ENCODE measurements at regions not wholly inside any gene's neighbourhood (a gene's known extent, or its start where the extent isn't known, plus 50 kb on each side); places are given as distances from the start of the nearest gene placed in this dataset.

DNA sequence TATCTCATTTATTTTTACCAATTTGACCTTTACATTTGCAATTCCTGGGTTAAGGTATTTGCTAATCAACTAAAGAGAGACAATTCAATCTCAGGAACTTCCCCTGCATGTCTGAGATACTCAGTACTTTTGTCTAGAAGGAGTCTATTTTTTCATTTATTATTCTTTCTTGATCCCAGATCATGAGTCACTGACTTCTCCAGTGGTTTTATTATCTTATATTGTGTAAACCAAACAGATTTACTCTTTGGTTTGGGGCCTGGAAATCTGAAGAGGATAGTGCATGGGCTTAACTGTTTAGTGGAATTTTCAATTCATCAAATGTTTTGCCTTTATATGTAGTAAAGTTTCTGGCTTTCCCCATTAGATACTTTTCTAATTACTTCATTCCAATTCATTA, 185.4 kb downstream of the ALG10B start (continued):
- TF ChIP-seq, protein P1, sequence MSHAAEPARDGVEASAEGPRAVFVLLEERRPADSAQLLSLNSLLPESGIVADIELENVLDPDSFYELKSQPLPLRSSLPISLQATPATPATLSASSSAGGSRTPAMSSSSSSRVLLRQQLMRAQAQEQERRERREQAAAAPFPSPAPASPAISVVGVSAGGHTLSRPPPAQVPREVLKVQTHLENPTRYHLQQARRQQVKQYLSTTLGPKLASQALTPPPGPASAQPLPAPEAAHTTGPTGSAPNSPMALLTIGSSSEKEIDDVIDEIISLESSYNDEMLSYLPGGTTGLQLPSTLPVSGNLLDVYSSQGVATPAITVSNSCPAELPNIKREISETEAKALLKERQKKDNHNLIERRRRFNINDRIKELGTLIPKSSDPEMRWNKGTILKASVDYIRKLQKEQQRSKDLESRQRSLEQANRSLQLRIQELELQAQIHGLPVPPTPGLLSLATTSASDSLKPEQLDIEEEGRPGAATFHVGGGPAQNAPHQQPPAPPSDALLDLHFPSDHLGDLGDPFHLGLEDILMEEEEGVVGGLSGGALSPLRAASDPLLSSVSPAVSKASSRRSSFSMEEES (CRISPR knock-in tag; IDR thresholded peaks at IDR 0.05) = no peak
- no peak for TF ChIP-seq ZC3H8 (IDR thresholded peaks at IDR 0.05)

DNA sequence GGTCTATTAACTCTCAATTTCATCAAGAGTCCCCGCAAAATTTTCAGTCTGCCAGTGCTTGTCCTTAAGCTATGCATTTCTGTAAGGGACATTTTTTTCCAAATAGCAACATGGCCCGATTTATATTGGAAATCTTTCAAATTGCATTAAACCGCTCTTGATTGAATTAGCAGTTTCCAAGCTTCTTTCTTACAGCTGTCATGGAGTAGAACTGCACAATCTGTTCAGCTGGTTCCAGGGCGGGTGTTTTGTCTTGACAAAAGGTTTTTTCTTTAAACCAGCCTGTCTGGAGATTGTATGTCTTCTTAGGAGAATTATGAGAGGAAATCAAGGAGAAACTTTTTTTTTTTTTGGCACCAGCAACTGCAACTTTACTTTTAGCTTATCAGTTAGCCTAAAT, 185.8 kb downstream of the ALG10B start:
- 4% methylated on average over 4 of the region's 4 CpGs for WGBS (ENCODE audit: insufficient coverage, low coverage, missing lambda C conversion rate)
- Histone ChIP-seq H3K4me3 (no peak overlapping the region), H3K9me3 (replicated peaks; ENCODE audit: control insufficient read depth, insufficient read depth, low read depth, low read length) (no peaks in the 10 kb centered on the region), H3K4me1 (replicated peaks in 1 of 2; ENCODE audit: control insufficient read depth in 2 of 2, insufficient read depth in 2 of 2, low read length in 2 of 2) (no peaks in the 10 kb centered on the region), H3K27me3 (ENCODE audit: control insufficient read depth in 2 of 2, insufficient read depth in 2 of 2, low read length in 2 of 2) (no peaks in the 10 kb centered on the region), H3K79me2 (ENCODE audit: control insufficient read depth, insufficient read depth, low read length) (no peaks in the 10 kb centered on the region), H3K9ac (ENCODE audit: insufficient read depth in 1 of 2, low read depth in 2 of 2, low read length in 2 of 2) (no peak overlapping the region), H4K20me1 (replicated peaks; ENCODE audit: control insufficient read depth, insufficient read depth, low read length) (no peaks in the 10 kb centered on the region), H3K36me3 (ENCODE audit: control insufficient read depth, insufficient read depth, low read length) (no peaks in the 10 kb centered on the region), H3K9me1 (ENCODE audit: control insufficient read depth, insufficient read depth, low read length) (no peaks in the 10 kb centered on the region), H3K4me2 (ENCODE audit: insufficient read depth, low read length) (no peak overlapping the region), H2AFZ (ENCODE audit: low read depth, low read length) (no peak overlapping the region), H3K27ac (ENCODE audit: extremely low read depth, low read depth, low read length) (no peak overlapping the region)
- in situ Hi-C loops (cut with MboI) (no loop called here), intact Hi-C loops (cut with micrococcal nuclease) (no loop called here)
- DNase-seq (ENCODE audit: extremely low read depth in 1 of 4, low spot score in 3 of 4) (no peak), FAIRE-seq (no peak), ATAC-seq (no peak)
- POLR2A ChIA-PET = no interaction called here
- CTCF ChIA-PET (ENCODE audit: low intra/inter-chr PET ratio) = no interaction called here
- TF ChIP-seq ZNF644 (tag; IDR thresholded peaks at IDR 0.05; ENCODE audit: low read depth) (no peak), BDP1 (IDR thresholded peaks at IDR 0.05; ENCODE audit: insufficient read depth, insufficient read length) (no peak), MAZ (CRISPR knock-in tag; conservative IDR thresholded peaks at IDR 0.05 in 1 of 2, IDR thresholded peaks at IDR 0.05 in 1 of 2) (no peak), SOX6 (IDR thresholded peaks at IDR 0.05) (no peak), SRSF9 (IDR thresholded peaks at IDR 0.05; ENCODE audit: borderline replicate concordance, low read depth, low read length) (no peak), ZNF707 (CRISPR knock-in tag; conservative IDR thresholded peaks at IDR 0.05) (no peak), PHF21A (IDR thresholded peaks at IDR 0.05; ENCODE audit: borderline replicate concordance, low read depth) (no peak), HNRNPUL1 (IDR thresholded peaks at IDR 0.05; ENCODE audit: low read length) (no peak), ZNF507 (tag; conservative IDR thresholded peaks at IDR 0.05) (no peak), ZNF41 (CRISPR knock-in tag; conservative IDR thresholded peaks at IDR 0.05) (no peak), SMAD3 (CRISPR knock-in tag; conservative IDR thresholded peaks at IDR 0.05) (no peak)
- TF ChIP-seq, protein P2, sequence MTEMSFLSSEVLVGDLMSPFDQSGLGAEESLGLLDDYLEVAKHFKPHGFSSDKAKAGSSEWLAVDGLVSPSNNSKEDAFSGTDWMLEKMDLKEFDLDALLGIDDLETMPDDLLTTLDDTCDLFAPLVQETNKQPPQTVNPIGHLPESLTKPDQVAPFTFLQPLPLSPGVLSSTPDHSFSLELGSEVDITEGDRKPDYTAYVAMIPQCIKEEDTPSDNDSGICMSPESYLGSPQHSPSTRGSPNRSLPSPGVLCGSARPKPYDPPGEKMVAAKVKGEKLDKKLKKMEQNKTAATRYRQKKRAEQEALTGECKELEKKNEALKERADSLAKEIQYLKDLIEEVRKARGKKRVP (CRISPR knock-in tag; IDR thresholded peaks at IDR 0.05) = no peak
- BruUV-seq (replicated peaks) = no TSS peak
